MM.1S (cell line): ENCODE measurements at regions not wholly inside any gene's neighbourhood (a gene's known extent, or its start where the extent isn't known, plus 50 kb on each side); places are given as distances from the start of the nearest gene placed in this dataset.

ENCODE experiments used
- DNase-seq: peaks from one replicate; pipeline ENCODE4 v3.0.0-alpha.2; 2015
- H2AFZ ChIP-seq: fragments of 300-600 bp; sonication (generic); 2 replicates; pipeline ENCODE4 v1.6.0; 2016; ENCODE audit warnings: antibody characterized with exemption, low read length
- H3F3A ChIP-seq: fragments of 300-600 bp; sonication (generic); 2 replicates; pipeline ENCODE4 v1.6.1; 2016; ENCODE audit warnings: mild to moderate bottlenecking, antibody characterized with exemption, low read length, moderate library complexity, mixed read lengths; ENCODE audit not compliant: insufficient read depth
- H3K27ac ChIP-seq: fragments of 300-600 bp; sonication (generic); 2 replicates; pipeline ENCODE4 v1.5.1; 2016; ENCODE audit warnings: mild to moderate bottlenecking, low read length
- H3K27me3 ChIP-seq: fragments of 300-600 bp; sonication (generic); replicated peaks from 2 replicates; pipeline ENCODE4 v1.6.0; 2016; ENCODE audit warnings: low read length; ENCODE audit not compliant: insufficient read depth
- H3K36me3 ChIP-seq: fragments of 300-600 bp; sonication (generic); replicated peaks from 2 replicates; pipeline ENCODE4 v1.6.1; 2016; ENCODE audit warnings: mild to moderate bottlenecking, low read length, mixed read lengths; ENCODE audit not compliant: insufficient read depth
- H3K4me1 ChIP-seq: fragments of 300-600 bp; sonication (generic); 2 replicates; pipeline ENCODE4 v1.6.1; 2016; ENCODE audit warnings: low read length, mixed read lengths
- H3K4me2 ChIP-seq: fragments of 300-600 bp; sonication (generic); 2 replicates; pipeline ENCODE4 v1.6.0; 2016; ENCODE audit warnings: low read depth, low read length
- H3K4me3 ChIP-seq: fragments of 300-600 bp; sonication (generic); 2 replicates; pipeline ENCODE4 v1.5.1; 2016; ENCODE audit warnings: low read length, mixed read lengths
- H3K79me2 ChIP-seq: fragments of 300-600 bp; sonication (generic); 2 replicates; pipeline ENCODE4 v1.6.1; 2016; ENCODE audit warnings: mixed run types, low read length, mixed read lengths
- H3K9ac ChIP-seq: fragments of 300-600 bp; sonication (generic); 2 replicates; pipeline ENCODE4 v1.6.1; 2016; ENCODE audit warnings: low read length, mixed read lengths
- H3K9me2 ChIP-seq: fragments of 300-600 bp; sonication (generic); replicated peaks from 2 replicates; pipeline ENCODE4 v1.6.1; 2016; ENCODE audit warnings: mild to moderate bottlenecking, low read length, mixed read lengths; ENCODE audit not compliant: insufficient read depth
- H3K9me3 ChIP-seq: fragments of 300-600 bp; sonication (generic); replicated peaks from 2 replicates; pipeline ENCODE4 v1.6.1; 2016; ENCODE audit warnings: mild to moderate bottlenecking, low read length, mixed read lengths; ENCODE audit not compliant: insufficient read depth
- H4K20me1 ChIP-seq: fragments of 300-600 bp; sonication (generic); 2 replicates; pipeline ENCODE4 v1.6.1; 2016; ENCODE audit warnings: mild to moderate bottlenecking, low read length, moderate library complexity, mixed read lengths; ENCODE audit not compliant: insufficient read depth
- EZH2 ChIP-seq: fragments of 300-600 bp; sonication (generic); optimal IDR thresholded peaks from 2 replicates; pipeline ENCODE3; 2017; ENCODE audit warnings: low read depth, mild to moderate bottlenecking, antibody characterized with exemption, low read length, mixed read lengths
- EZH2phosphoT487 ChIP-seq: fragments of 300-600 bp; sonication (generic); IDR thresholded peaks from 2 replicates; pipeline ENCODE4 v1.6.1; 2018; ENCODE audit warnings: antibody characterized with exemption, low read length
- TF ChIP-seq, protein P1 (sequence below): fragments of 300-600 bp; sonication (generic); IDR thresholded peaks from 2 replicates; pipeline ENCODE4 v1.5.1; 2016; ENCODE audit warnings: antibody characterized with exemption, low read length, mixed read lengths

DNA sequence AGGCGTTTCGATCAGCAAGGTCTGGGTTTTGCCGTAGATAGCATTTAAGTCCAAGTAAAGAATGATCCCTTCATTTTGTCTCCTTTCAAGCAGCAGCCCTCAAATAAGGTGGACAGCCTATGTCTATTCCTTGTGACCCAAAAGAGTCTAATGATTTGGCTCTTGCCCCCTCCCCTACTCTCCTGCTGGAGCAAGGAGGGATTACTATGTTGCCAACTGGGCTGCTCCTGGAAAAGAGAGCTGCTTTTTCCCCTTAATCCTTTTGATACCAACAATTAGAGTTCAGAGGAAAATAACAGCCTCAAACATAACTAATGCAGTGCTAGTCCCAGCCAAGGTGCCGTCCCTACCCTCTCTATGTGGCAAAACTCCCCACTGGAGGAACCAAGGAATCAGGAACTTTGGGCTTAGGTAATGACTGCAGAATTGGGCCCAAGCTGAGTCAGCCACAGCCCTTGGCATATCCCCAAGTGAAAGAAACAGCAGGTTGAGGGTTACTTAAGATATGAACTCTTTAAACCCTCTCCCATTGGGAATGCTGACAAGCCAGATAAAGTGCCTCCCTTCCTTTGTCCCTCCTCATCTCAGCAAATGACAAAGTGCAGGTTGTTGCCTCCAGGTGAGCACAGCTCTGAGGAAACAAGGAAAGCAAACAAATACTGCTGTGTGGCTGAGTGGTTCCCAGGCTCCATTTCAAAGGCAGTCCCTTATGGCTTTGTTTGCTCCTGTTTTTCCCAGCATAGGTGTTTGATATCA, 643.7 kb downstream of the INHBA start:
- H2AFZ ChIP-seq, result no peak overlapping the region
- H3K9me3 ChIP-seq, result no peaks in the 10 kb centered on the region
- no peaks in the 10 kb centered on the region for H3K4me1 ChIP-seq
- H3K9ac ChIP-seq, result no peak overlapping the region
- no peaks in the 10 kb centered on the region for H3K36me3 ChIP-seq
- no peak overlapping the region for H3K4me2 ChIP-seq
- no peaks in the 10 kb centered on the region for H4K20me1 ChIP-seq
- H3K4me3 ChIP-seq, result no peak overlapping the region
- TF ChIP-seq EZH2 (no peak), EZH2phosphoT487 (no peak)
- TF ChIP-seq, protein P1, sequence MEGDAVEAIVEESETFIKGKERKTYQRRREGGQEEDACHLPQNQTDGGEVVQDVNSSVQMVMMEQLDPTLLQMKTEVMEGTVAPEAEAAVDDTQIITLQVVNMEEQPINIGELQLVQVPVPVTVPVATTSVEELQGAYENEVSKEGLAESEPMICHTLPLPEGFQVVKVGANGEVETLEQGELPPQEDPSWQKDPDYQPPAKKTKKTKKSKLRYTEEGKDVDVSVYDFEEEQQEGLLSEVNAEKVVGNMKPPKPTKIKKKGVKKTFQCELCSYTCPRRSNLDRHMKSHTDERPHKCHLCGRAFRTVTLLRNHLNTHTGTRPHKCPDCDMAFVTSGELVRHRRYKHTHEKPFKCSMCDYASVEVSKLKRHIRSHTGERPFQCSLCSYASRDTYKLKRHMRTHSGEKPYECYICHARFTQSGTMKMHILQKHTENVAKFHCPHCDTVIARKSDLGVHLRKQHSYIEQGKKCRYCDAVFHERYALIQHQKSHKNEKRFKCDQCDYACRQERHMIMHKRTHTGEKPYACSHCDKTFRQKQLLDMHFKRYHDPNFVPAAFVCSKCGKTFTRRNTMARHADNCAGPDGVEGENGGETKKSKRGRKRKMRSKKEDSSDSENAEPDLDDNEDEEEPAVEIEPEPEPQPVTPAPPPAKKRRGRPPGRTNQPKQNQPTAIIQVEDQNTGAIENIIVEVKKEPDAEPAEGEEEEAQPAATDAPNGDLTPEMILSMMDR, result no peak
- H3K27ac ChIP-seq, result no peak overlapping the region
- H3F3A ChIP-seq, result no peaks in the 10 kb centered on the region
- no peaks in the 10 kb centered on the region for H3K27me3 ChIP-seq
- no peaks in the 10 kb centered on the region for H3K9me2 ChIP-seq
- DNase-seq, result no peak
- H3K79me2 ChIP-seq, result no peaks in the 10 kb centered on the region

DNA sequence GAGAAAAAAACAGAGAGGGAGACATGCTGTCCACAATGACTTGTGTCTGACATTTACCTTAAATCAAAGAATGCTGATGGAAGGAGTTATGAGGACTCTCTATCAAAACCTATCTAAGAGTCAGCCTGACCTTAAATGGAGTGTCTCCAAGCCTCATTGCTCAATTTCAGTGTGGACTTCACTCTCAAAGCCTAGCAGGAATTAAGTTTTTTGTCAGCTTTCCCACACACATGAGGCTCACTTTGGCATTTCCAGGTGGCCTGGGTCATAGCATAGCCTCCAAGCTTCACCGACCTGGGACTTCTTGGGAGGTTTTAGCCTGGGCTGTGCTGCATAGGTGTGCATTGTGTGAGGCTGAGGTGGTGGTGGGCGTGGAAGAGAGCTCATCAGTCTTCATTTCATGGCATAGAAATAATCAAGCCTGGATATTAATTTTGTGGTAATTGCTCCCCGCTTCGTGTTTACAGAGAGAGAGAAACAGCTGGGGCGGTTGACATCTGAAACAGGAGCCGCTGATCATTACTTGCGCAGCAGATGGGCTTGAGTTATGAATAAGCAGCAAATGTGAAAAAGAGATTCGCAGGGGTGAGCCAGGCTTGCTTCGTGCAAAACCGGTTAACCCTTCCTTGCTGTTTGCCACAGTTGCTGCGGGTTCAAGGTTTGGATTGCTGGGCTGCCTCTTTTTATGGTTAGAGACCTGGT, 647.8 kb downstream of the INHBA start:
- H3K9ac ChIP-seq, result no peak overlapping the region
- no peaks in the 10 kb centered on the region for H3K36me3 ChIP-seq
- H4K20me1 ChIP-seq, result no peaks in the 10 kb centered on the region
- H3K9me2 ChIP-seq, result no peaks in the 10 kb centered on the region
- no peaks in the 10 kb centered on the region for H3K79me2 ChIP-seq
- DNase-seq, result no peak
- no peaks in the 10 kb centered on the region for H3K27me3 ChIP-seq
- no peak overlapping the region for H2AFZ ChIP-seq
- H3K4me1 ChIP-seq, result no peaks in the 10 kb centered on the region
- H3F3A ChIP-seq, result no peaks in the 10 kb centered on the region
- H3K4me3 ChIP-seq, result no peak overlapping the region
- no peak overlapping the region for H3K27ac ChIP-seq
- H3K4me2 ChIP-seq, result no peak overlapping the region
- no peak for TF ChIP-seq EZH2phosphoT487
- TF ChIP-seq, protein P1, result no peak
- TF ChIP-seq EZH2, result no peak
- H3K9me3 ChIP-seq, result no peaks in the 10 kb centered on the region

DNA sequence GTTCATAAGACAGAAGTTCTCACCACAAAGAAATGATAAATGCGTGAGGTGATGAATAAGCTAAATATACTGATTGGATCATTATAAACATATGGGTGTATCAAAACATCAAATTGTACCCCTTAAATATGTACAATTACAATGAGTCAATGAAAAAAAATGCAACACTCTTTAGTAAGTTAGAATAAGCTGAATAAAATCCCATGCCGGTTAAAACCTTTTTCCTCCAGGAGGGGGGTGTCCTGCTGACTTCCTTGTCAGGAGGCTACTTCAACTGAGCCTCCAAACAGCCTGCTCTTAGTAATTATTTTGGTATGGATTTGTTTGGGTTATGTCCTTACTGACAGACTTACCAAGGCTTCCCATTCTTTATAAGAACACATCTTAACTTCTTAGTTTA, 649.1 kb downstream of the INHBA start:
- H3K27ac ChIP-seq, result no peak overlapping the region
- no peak overlapping the region for H2AFZ ChIP-seq
- H3K4me1 ChIP-seq, result no peaks in the 10 kb centered on the region
- no peak overlapping the region for H3K4me3 ChIP-seq
- no peaks in the 10 kb centered on the region for H3K36me3 ChIP-seq
- no peak for DNase-seq
- no peaks in the 10 kb centered on the region for H3K9me2 ChIP-seq
- no peaks in the 10 kb centered on the region for H3K79me2 ChIP-seq
- no peaks in the 10 kb centered on the region for H3F3A ChIP-seq
- no peaks in the 10 kb centered on the region for H3K9me3 ChIP-seq
- no peak overlapping the region for H3K4me2 ChIP-seq
- no peaks in the 10 kb centered on the region for H4K20me1 ChIP-seq
- TF ChIP-seq, protein P1, result no peak
- TF ChIP-seq EZH2 (no peak), EZH2phosphoT487 (no peak)
- H3K9ac ChIP-seq, result no peak overlapping the region
- no peaks in the 10 kb centered on the region for H3K27me3 ChIP-seq
